Neural crest cell (in vitro differentiated cells): ENCODE measurements at regions not wholly inside any gene's neighbourhood (a gene's known extent, or its start where the extent isn't known, plus 50 kb on each side); places are given as distances from the start of the nearest gene placed in this dataset.
A peak's percentile ranks its signal among the peaks of the same experiment; 100 is the strongest.

Experiments
- DNase-seq: peaks from one replicate; pipeline ENCODE4 v3.0.0; 2021; ENCODE audit warnings: low read depth, mixed read lengths, low spot score
- H3K27ac Mint-ChIP-seq: one replicate; pipeline ENCODE4 v1.8.0; 2021; ENCODE audit warnings: mild to moderate bottlenecking, mixed read lengths; ENCODE audit not compliant: unreplicated experiment
- H3K27me3 Mint-ChIP-seq: 2 replicates; pipeline ENCODE4 v1.8.0; 2021; ENCODE audit warnings: low read depth, mild to moderate bottlenecking, mixed read lengths
- H3K36me3 Mint-ChIP-seq: 2 replicates; pipeline ENCODE4 v1.8.0; 2021; ENCODE audit warnings: low read depth, mild to moderate bottlenecking, mixed read lengths
- H3K4me1 Mint-ChIP-seq: 2 replicates; pipeline ENCODE4 v1.8.0; 2021; ENCODE audit warnings: mixed read lengths
- H3K4me3 Mint-ChIP-seq: one replicate; pipeline ENCODE4 v1.8.0; 2021; ENCODE audit warnings: mild to moderate bottlenecking, mixed read lengths
- H3K9me3 Mint-ChIP-seq: 2 replicates; pipeline ENCODE4 v1.8.0; 2021; ENCODE audit warnings: mixed read lengths
- TF ChIP-seq, protein P1 (sequence below): fragments of 200-600 bp; sonication (generic); conservative IDR thresholded peaks from 2 replicates; pipeline ENCODE4 v1.5.0; 2021; ENCODE audit warnings: antibody characterized with exemption, mild to moderate bottlenecking

DNA sequence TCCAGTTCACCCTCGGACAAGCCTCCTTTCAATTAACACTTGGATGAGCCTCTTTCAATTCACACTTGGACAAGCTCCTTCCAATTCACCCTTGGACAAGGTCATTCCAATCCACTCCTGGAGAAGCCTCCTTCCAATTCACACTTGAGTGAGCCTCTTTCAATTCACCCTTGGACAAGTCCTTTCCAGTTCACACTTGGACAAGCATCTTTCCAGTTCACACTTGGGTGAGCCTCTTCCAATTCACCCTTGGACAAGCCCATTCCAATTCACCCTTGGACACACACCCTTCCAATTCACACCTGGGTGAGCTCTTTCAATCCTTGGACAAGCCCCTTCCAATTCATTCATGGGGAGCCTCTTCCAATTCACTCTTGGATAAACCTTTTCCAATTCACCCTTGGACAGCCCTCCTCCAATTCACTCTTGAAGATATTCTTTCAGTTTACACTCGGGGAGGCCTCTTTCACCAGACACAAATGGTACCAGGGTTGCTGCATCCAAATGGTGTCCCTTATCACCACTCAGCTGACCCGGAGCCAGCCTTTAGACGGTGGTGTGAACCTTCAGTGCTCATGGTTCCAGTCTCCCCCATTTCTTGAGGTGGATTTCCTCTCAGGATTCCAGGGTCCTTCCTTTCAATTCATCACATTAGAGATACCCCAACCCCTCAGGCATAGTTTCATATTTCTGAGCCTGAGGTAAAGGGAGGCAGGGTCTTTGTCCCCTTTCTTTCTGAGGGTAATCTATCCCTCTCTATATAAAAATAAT is 183.6 kb downstream of the SH3BP4 start:
- Mint-ChIP-seq H3K4me3 (no peak overlapping the region), H3K9me3 (peaks cover 6% of the 10 kb centered on the region), H3K4me1 (peaks cover 16% of the 10 kb centered on the region), H3K27ac (no peak overlapping the region), H3K27me3 (no peaks in the 10 kb centered on the region), H3K36me3 (no peaks in the 10 kb centered on the region)
- no peak for DNase-seq
- TF ChIP-seq, protein P1, sequence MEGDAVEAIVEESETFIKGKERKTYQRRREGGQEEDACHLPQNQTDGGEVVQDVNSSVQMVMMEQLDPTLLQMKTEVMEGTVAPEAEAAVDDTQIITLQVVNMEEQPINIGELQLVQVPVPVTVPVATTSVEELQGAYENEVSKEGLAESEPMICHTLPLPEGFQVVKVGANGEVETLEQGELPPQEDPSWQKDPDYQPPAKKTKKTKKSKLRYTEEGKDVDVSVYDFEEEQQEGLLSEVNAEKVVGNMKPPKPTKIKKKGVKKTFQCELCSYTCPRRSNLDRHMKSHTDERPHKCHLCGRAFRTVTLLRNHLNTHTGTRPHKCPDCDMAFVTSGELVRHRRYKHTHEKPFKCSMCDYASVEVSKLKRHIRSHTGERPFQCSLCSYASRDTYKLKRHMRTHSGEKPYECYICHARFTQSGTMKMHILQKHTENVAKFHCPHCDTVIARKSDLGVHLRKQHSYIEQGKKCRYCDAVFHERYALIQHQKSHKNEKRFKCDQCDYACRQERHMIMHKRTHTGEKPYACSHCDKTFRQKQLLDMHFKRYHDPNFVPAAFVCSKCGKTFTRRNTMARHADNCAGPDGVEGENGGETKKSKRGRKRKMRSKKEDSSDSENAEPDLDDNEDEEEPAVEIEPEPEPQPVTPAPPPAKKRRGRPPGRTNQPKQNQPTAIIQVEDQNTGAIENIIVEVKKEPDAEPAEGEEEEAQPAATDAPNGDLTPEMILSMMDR: no peak

- peak; percentile 85 for DNase-seq
- Mint-ChIP-seq H3K27ac (no peak overlapping the region), H3K36me3 (no peaks in the 10 kb centered on the region), H3K27me3 (no peaks in the 10 kb centered on the region), H3K4me3 (no peak overlapping the region), H3K4me1 (peaks cover 16% of the 10 kb centered on the region), H3K9me3 (peaks cover 6% of the 10 kb centered on the region)
- TF ChIP-seq, protein P1: peak; percentile 86
Measured at GRCh38 chr2:235135990-235136561, 184.3 kb downstream of the SH3BP4 start.

GRCh38 chr2:235138339-235138738 is 186.5 kb downstream of the SH3BP4 start:
- H3K9me3 Mint-ChIP-seq: peaks cover 6% of the 10 kb centered on the region
- H3K4me1 Mint-ChIP-seq: peaks cover 11% of the 10 kb centered on the region
- no peak for DNase-seq
- TF ChIP-seq, protein P1: no peak
- H3K27ac Mint-ChIP-seq: no peak overlapping the region
- H3K4me3 Mint-ChIP-seq: no peak overlapping the region
- H3K36me3 Mint-ChIP-seq: no peaks in the 10 kb centered on the region
- no peaks in the 10 kb centered on the region for H3K27me3 Mint-ChIP-seq

GRCh38 chr2:235139956-235140800 is 188.4 kb downstream of the SH3BP4 start:
- Mint-ChIP-seq H3K4me1 (peaks cover 8% of the 10 kb centered on the region), H3K27me3 (no peaks in the 10 kb centered on the region), H3K27ac (peak overlapping the region; percentile 89), H3K36me3 (no peaks in the 10 kb centered on the region), H3K9me3 (peaks cover 4% of the 10 kb centered on the region), H3K4me3 (no peak overlapping the region)
- TF ChIP-seq, protein P1: no peak
- DNase-seq: no peak

DNA sequence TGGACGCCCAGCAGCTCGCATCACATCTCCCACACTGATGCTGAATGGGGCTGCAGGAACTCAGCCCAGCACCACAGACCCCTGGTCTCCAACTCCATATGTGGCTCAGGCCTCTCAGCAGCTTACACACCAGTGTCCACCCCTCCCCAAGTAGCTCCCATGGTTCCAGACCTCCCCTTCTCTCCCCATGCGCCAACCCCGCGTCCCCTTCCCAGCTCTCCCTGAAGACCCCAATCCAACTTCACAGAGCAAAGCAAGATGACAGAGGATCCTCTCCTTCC is 188.9 kb downstream of the SH3BP4 start:
- Mint-ChIP-seq H3K27me3 (no peaks in the 10 kb centered on the region), H3K4me3 (no peak overlapping the region), H3K36me3 (no peaks in the 10 kb centered on the region)

More for the DNA sequence above, 188.9 kb downstream of the SH3BP4 start:
- H3K27ac Mint-ChIP-seq: peak overlapping the region; percentile 75
- peaks cover 8% of the 10 kb centered on the region for H3K4me1 Mint-ChIP-seq
- no peak for DNase-seq
- peaks cover 2% of the 10 kb centered on the region for H3K9me3 Mint-ChIP-seq
- TF ChIP-seq, protein P1: no peak
